ENCODE measurements at regions not wholly inside any gene's neighbourhood (a gene's known extent, or its start where the extent isn't known, plus 50 kb on each side); places are given as distances from the start of the nearest gene placed in this dataset.

GRCh38 chr18:1017227-1018058, 112.8 kb downstream of the ADCYAP1 start:
- Histone ChIP-seq H3K4me1 (peaks cover 0 to 16% (median 8%) of the 10 kb centered on the region in 4 donors), H3K4me3 (no peak overlapping the region), H3K9me3 (no peaks in the 10 kb centered on the region), H3K27ac (no peak overlapping the region), H3K36me3 (no peaks in the 10 kb centered on the region), H3K27me3 (no peaks in the 10 kb centered on the region)
- no peak for DNase-seq
- TF ChIP-seq POLR2AphosphoS5 (IDR thresholded peaks at IDR 0.05) (no peak), CTCF (IDR thresholded peaks at IDR 0.05) (no peak), EP300 (IDR thresholded peaks at IDR 0.05) (no peak), POLR2A (IDR thresholded peaks at IDR 0.05) (no peak)
- 73 to 80% methylated on average over 8 of the region's 8 CpGs for WGBS, 2 donors
- intact Hi-C loops (cut with DNase I), result no loop called here

- intact Hi-C loops (cut with DNase I), result no loop called here
- DNase-seq, result no peak
- H3K4me3 ChIP-seq, result no peak overlapping the region
- WGBS, 2 donors, result 60 to 68% methylated on average over 5 of the region's 5 CpGs
- peaks cover 0 to 16% (median 8%) of the 10 kb centered on the region in 4 donors for H3K4me1 ChIP-seq
- no peaks in the 10 kb centered on the region for H3K36me3 ChIP-seq
- no peak overlapping the region for H3K27ac ChIP-seq
- no peaks in the 10 kb centered on the region for H3K9me3 ChIP-seq
- no peak for TF ChIP-seq EP300 (IDR thresholded peaks at IDR 0.05)
- no peak for TF ChIP-seq POLR2AphosphoS5 (IDR thresholded peaks at IDR 0.05)
- TF ChIP-seq POLR2A (IDR thresholded peaks at IDR 0.05), result no peak
- TF ChIP-seq CTCF (IDR thresholded peaks at IDR 0.05), result no peak
- H3K27me3 ChIP-seq, result no peaks in the 10 kb centered on the region
These were observed 113.6 kb downstream of the ADCYAP1 start for GRCh38 chr18:1018181-1018681.

- intact Hi-C loops (cut with DNase I), result no loop called here
- 43 to 73% methylated on average over 3 of the region's 3 CpGs for WGBS, 2 donors
- Histone ChIP-seq H3K4me1 (peaks cover 0 to 16% (median 8%) of the 10 kb centered on the region in 4 donors), H3K4me3 (no peak overlapping the region), H3K27ac (no peak overlapping the region), H3K27me3 (no peaks in the 10 kb centered on the region), H3K9me3 (no peaks in the 10 kb centered on the region), H3K36me3 (no peaks in the 10 kb centered on the region)
- TF ChIP-seq POLR2AphosphoS5 (IDR thresholded peaks at IDR 0.05) (no peak), EP300 (IDR thresholded peaks at IDR 0.05) (no peak), POLR2A (IDR thresholded peaks at IDR 0.05) (no peak)
- no peak for DNase-seq
These were observed 114.5 kb downstream of the ADCYAP1 start for GRCh38 chr18:1019191-1019590.

GRCh38 chr18:1020731-1021344, 116.2 kb downstream of the ADCYAP1 start:
- H3K27me3 ChIP-seq, result no peaks in the 10 kb centered on the region
- WGBS, 2 donors, result 47 to 64% methylated on average over 2 of the region's 2 CpGs
- intact Hi-C loops (cut with DNase I), result no loop called here

More at GRCh38 chr18:1020731-1021344, 116.2 kb downstream of the ADCYAP1 start:
- H3K4me3 ChIP-seq, result no peak overlapping the region
- peaks cover 0 to 3% (median under 1%) of the 10 kb centered on the region in 4 donors for H3K4me1 ChIP-seq
- no peak overlapping the region for H3K27ac ChIP-seq
- no peaks in the 10 kb centered on the region for H3K9me3 ChIP-seq
- H3K36me3 ChIP-seq, result no peaks in the 10 kb centered on the region
- no peak for DNase-seq
- TF ChIP-seq CTCF (IDR thresholded peaks at IDR 0.05) (no peak), POLR2A (IDR thresholded peaks at IDR 0.05) (no peak), EP300 (IDR thresholded peaks at IDR 0.05) (no peak)

All from sigmoid colon (tissue), 6 donors.